HG03097 (cell line): ENCODE measurements at regions not wholly inside any gene's neighbourhood (a gene's known extent, or its start where the extent isn't known, plus 50 kb on each side); places are given as distances from the start of the nearest gene placed in this dataset.

ENCODE experiments used
- ATAC-seq: cut with Tn5 transposase; IDR thresholded peaks from one replicate; pipeline ENCODE4 v1.9.1; 2021; ENCODE audit not compliant: unreplicated experiment, low FRiP score

DNA sequence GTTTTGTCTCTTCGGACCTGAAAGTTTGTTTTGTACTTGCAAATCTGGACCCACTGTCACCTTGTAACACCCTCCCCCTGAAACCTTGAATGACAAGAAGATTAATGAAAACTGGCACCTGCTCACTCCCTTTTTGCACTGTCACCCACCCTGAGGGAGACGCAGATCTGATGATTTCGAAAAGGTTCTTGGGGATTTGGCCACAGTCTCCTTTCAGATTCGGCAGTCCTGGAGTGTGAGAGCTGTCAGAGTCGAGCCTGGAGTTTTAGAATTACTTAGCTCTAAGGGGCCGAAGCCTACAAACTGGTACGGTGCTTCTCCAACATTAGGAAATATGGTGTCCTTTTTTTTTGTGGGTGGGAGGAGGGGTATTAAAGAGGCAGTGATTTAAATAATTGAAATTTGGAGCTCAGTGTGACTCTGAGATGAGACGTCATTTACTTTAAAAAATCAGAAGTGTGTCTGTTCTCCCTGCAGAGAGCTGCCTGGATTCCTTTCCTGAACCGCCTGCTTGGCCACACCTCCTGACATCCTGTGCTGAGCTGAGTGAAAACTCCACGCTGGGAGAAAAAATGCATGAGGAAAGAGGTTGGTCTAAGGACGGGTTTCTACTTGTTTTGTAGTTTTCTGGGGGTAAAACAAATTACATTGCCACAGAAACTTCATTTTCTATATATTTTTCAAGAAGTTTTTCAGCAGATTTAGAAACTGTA lies 447.0 kb upstream of the CDH4 start:
- ATAC-seq = no peak

DNA sequence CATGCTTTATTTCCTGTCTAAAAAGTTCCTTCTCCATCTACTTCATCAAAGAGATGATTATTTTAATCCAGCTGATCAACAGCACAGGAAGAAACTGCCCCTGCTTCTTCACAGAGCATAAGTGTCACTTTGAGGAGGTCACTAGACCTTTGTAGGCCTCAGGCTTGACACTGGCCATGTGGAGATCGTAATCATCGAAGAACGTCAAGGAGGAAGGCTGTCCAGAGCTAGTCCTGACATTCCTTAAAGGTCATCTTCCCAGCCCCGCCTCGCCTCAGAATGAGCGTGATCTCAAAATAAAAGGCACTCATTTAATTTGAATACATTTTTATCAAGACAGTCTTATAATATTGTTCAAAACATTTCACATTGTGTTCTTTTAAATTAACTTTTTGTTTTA lies 445.7 kb upstream of the CDH4 start:
- no peak for ATAC-seq

DNA sequence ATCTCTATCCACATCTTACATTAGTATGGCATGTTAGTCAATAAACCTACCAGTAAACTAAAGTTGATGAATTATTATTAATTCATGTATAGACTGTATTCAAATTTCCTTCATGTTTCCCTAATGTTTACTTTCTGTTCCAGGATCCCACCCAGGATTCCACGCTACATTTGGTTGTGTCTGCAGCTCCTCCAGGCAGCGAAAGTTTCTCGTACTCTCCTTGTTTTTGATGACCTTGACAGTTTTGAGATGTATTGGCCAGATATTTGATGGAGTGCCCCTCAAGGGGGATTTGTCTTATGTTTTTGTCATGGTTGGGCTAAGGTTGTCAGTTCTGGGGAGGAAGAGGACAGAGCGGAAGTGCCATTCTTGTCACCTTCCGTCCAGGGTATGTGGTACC lies 445.2 kb upstream of the CDH4 start:
- no peak for ATAC-seq

DNA sequence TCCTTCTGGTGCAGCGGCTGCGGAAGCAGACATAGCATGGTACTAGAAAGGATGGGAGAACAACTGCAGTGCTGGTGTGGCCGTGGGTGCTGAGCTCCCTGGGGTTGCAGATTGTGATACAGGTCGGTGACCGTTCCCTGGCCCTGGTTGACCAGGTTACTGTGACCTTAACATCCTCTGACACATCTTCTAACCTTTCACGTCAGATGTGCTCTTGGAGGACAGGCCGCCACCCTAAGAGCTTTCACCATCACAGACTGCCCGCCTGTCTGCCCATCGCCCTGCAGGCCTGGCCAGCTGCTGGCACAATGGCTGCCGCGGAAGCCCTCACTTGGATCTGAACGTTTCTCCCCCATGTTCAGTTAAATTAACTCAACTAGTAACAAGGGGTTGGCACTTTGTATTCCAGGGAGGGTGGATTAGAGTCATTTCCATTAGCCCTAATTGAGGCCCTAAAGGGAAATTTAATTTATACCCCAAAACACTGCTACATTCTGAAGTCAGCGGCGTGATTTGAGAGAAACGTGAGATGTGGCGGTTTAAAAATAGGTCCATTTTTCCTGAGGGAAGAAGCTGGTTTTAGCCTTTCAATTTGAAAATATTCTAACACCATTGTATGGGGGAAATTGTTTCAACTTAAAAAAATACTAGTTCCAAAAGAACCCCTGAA lies 443.9 kb upstream of the CDH4 start:
- no peak for ATAC-seq

DNA sequence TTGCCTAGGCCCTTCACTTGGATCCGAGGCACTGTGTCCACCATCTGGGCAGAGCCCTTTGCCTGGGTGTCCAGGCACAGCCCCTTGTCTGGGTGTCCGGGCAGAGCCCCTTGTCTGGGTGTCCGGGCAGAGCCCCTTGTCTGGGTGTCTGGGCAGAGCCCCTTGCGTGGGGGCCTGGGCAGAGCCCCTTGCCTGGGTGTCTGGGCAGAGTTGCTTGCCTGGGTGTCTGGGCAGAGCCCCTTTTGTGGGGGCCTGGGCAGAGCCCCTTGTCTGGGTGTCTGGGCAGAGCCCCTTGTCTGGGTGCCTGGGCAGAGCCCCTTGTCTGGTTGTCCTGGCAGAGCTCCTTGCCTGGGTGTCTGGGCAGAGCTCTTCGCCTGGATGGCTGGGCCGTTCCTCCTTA lies 443.4 kb upstream of the CDH4 start:
- ATAC-seq = no peak

- ATAC-seq = no peak
Observed at GRCh38 chr20:60810561-60810960, 441.5 kb upstream of the CDH4 start.

- no peak for ATAC-seq
Observed at GRCh38 chr20:60812561-60812960, 439.5 kb upstream of the CDH4 start.

DNA sequence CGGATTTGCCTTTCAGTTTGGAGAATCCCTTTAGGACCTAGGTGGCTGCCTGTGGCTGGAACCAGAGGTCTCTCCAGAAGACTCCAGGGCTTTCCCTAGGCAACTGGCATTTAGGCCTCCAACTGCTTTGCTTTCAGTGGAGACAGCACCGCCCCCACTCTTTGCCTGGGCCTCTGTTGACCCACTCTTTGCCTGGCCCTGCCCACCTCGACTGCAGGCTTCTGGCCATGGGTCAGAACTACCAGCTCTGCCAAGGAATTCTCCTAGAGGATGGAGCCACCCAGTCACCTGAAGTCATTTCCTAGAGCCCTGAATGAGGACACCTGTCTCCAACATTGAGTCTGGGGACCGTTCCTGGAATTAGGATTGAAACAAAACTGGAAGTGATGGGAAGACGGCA lies 439.0 kb upstream of the CDH4 start:
- no peak for ATAC-seq

- ATAC-seq = no peak
Observed at GRCh38 chr20:60815656-60816055, 436.4 kb upstream of the CDH4 start.

DNA sequence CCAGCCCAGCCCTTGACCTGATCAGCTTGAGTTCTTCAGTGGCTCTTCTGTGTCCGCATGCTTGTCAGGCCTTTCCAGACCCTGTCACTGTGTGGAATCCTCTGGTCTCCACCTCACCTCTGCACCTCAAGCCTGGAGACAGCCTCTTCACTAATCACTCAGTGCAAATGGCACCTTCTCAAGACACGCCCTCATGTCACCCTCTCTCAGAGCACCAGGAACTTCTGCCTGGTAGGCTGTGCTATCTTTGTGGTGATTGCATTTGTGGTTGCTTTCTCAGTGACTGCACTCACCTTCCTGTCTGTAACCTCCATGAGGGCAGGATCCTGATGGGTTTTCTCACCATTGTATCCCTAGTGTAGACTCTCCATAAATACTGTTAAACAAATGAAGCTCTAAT lies 435.2 kb upstream of the CDH4 start:
- ATAC-seq = no peak

DNA sequence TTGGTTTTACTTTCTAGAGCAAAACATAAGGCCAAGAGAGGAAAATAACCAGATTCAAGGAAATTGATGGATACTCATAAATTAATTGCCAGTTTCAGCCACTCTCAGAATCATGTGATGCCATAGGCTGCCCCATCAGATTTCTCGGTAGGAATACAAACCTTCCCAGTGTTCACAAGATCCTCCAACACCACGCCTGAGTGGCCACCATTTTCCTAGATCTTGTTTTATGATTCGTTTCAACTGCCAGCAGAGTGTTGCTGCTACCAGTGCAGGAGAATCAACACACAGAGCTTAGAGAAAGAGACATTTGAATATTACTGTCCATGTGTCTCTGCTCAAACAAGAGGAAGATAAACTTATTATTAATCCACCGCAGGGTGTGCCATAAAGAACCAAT lies 434.2 kb upstream of the CDH4 start:
- ATAC-seq = no peak

- ATAC-seq = no peak
Observed at GRCh38 chr20:60819511-60819910, 432.6 kb upstream of the CDH4 start.

DNA sequence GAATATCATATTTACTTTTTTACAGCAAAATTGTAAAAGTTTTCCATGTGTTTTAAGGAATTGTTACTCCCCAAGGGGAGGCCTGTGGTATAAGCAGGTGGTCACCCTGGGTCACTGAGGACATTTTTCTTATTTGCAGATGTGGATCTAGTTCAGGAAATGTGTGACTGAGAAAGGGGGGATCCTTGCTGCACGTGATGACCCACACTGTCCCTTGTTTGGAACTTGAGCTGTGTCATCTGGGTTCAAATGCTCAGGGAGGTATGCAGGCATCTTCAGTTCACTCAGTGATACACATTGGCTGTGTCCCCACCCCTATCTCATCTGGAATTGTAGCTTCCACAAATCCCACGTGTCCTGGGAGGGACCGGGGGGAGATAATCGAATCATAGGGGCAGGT lies 431.9 kb upstream of the CDH4 start:
- ATAC-seq = no peak

DNA sequence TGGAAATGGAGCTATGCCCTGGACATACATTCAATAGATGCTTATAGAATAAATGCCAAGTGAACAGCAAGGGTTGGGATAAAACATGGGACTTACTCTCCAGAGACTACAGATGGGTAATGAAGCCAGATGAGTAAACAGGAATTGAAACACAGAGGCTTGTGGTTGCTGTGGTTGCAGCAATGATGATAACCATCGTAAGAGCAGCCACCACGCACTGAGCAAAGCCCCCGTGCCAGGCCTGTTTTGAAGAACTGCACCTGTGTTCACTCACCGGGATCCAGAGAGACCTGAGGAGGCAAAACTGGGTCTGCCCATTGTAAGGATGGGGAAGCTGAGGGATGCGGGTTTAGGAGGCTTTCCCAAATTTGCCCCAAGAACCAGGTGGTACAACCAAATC lies 431.1 kb upstream of the CDH4 start:
- no peak for ATAC-seq

- ATAC-seq = no peak
Observed at GRCh38 chr20:60822699-60823607, 429.1 kb upstream of the CDH4 start.

GRCh38 chr20:60835876-60836275 lies 416.2 kb upstream of the CDH4 start:
- no peak for ATAC-seq

DNA sequence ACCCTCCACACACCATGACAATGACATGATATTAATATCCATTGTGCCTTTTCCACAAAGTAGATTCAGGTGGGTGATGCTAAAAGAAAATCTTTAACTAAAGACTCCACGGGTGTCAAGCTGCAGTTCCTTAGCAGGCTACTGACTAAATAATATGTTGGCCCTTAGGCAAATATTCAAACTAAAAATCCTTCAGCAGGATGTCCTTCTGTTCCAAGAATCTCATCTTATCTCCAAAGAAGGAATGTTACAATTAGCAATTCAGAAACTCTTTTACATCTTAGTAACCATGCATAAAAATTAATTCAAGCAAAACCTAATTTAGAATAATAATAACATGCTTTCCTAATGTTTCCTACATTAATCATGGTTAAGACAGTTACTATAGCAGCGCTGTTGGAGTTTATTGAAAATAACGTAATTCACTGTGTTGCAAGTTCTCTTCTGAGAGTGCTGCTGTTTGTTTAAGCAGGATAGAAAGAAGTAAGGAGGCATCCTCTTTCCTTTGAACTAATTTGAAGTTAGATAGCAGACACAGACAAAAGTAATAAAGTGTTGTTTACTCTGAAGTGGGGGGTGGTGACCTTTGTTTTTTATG lies 414.8 kb upstream of the CDH4 start:
- no peak for ATAC-seq

DNA sequence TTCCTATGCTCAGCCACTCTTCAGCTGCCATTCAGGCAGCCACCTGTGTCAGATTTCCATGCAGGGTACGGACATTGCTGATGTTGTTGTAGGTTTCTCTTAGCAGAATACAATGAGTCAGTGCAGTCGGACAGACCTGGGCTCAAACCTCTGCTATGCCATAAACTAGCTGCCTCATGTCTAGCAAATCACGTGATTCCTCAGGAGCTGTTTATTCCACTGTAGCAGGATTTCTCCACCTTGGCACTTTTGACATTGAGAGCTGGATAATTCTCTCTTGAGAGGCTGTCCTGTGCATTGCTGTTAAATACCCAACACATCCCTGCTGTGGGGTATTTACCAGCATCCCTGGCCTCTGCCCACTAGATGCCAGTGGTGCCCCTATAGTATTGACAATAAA lies 413.8 kb upstream of the CDH4 start:
- no peak for ATAC-seq

DNA sequence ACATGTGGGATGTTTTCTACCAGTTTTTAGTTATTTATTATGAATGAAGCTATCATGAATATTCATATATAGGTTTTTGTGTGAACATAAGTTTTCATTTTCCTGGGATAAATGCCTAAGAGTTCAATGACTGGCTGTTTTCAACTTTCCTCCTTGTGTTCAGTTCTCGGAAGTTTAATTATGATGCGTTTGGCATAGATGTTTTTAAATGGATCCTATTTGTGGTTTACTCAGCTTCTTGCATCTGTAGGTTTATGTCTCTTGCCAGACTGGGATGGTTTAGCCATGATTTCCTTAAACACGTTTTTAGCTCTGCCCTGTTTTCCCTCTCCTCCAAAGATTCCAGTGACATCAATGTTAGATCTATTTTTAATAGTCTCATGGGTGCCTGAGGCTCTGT lies 411.1 kb upstream of the CDH4 start:
- no peak for ATAC-seq

GRCh38 chr20:60845146-60845545 lies 406.9 kb upstream of the CDH4 start:
- no peak for ATAC-seq
